ENCODE measurements at regions not wholly inside any gene's neighbourhood (a gene's known extent, or its start where the extent isn't known, plus 50 kb on each side); places are given as distances from the start of the nearest gene placed in this dataset.

DNA sequence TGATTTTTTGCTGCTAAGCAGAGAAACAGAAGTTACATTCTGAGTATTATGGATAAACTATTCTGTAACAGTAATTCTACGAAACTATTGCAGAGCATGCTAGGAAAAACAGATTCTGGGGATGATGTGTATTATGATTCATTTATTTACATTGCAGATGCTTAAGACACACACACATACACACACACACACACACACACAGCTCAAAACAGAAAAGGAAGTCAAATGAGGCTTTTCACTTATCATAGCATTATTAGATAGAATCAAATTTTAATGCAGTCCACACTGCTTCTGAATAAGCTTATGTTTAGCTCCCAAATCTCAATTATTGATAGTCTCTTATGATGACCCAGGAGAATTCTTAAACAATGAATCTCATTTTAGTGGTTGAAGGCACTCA is 307.2 kb downstream of the HGF start:
- TF ChIP-seq, protein P1, sequence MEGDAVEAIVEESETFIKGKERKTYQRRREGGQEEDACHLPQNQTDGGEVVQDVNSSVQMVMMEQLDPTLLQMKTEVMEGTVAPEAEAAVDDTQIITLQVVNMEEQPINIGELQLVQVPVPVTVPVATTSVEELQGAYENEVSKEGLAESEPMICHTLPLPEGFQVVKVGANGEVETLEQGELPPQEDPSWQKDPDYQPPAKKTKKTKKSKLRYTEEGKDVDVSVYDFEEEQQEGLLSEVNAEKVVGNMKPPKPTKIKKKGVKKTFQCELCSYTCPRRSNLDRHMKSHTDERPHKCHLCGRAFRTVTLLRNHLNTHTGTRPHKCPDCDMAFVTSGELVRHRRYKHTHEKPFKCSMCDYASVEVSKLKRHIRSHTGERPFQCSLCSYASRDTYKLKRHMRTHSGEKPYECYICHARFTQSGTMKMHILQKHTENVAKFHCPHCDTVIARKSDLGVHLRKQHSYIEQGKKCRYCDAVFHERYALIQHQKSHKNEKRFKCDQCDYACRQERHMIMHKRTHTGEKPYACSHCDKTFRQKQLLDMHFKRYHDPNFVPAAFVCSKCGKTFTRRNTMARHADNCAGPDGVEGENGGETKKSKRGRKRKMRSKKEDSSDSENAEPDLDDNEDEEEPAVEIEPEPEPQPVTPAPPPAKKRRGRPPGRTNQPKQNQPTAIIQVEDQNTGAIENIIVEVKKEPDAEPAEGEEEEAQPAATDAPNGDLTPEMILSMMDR (conservative IDR thresholded peaks at IDR 0.05; ENCODE audit: low read depth, low read length): no peak
- TF ChIP-seq EZH2 (IDR thresholded peaks at IDR 0.05; ENCODE audit: low read length, unreplicated experiment): no peak
- no peak for TF ChIP-seq EZH2phosphoT487 (IDR thresholded peaks at IDR 0.05; ENCODE audit: borderline replicate concordance, low read length)
